HG02571 (cell line): ENCODE measurements at regions not wholly inside any gene's neighbourhood (a gene's known extent, or its start where the extent isn't known, plus 50 kb on each side); places are given as distances from the start of the nearest gene placed in this dataset.
"Not testable (repeated sequence)": the region's sequence is repeated elsewhere in the genome, so short reads cannot be mapped to it uniquely, and the experiment has no call there.

ENCODE experiments used
- ATAC-seq: cut with Tn5 transposase; IDR thresholded peaks from one replicate; pipeline ENCODE4 v1.9.1; 2021; ENCODE audit warnings: mild to moderate bottlenecking, moderate library complexity; ENCODE audit not compliant: unreplicated experiment

GRCh38 chr16:29191636-29192180 is 206.9 kb downstream of the LAT start:
- not testable (repeated sequence) for ATAC-seq

- ATAC-seq: not testable (repeated sequence)
These were observed 205.9 kb downstream of the LAT start for GRCh38 chr16:29190553-29191431.

DNA sequence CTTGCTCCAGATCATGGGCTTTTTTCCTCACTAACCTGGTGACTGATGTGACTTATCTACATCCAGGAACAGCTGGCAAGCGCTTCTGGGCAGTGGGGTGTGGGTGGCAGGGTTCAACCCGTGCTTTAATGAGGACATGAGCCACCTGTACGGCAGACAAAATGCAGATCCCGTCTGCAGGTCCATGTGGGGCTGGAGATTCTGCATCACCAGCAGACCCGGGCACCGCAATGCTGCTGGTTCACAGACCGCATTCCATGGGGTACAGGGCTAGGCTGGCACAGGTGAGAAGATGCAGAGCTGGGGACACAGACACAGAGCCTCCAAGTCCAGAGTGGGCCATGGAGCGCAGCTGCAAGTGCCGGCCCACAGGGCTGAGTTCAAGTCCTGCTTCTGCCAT is 204.0 kb downstream of the LAT start:
- not testable (repeated sequence) for ATAC-seq

- ATAC-seq: not testable (repeated sequence)
These were observed 201.7 kb downstream of the LAT start for GRCh38 chr16:29186306-29187220.

- ATAC-seq: not testable (repeated sequence)
These were observed 201.0 kb downstream of the LAT start for GRCh38 chr16:29185872-29186271.

DNA sequence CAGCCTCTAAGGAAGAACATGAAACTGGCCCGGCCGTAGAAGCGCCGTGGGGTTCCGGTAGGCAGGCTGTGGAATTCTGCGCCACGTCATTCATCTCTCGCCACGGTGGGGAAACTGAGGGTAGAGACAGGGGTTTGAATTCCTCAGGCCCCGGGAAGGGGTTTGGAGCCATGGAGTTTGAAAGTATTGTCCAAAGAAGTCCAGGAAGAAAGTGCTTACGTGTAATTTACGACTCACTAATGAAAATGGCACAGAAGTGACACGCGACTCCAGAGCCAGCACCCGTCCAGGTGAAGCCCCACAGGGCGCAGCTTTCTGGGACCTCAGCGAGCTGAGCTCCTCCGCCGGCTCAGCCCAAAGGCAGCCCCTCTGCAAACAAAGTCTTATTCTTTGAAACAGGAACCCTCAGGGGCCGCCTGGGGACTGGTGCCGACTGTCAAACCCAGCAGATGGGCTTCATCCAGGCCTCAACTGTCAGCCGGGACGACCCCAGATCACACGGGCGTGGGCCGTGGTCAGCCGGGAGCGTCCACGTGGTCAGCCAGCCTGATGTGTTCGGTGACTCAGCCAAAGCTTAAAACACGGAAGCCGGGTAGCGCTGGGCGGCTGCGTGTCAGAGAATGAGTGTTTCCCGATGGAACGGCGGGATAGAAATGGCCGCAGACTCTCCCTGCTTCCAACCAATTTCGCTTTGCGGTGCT is 200.0 kb downstream of the LAT start:
- not testable (repeated sequence) for ATAC-seq

DNA sequence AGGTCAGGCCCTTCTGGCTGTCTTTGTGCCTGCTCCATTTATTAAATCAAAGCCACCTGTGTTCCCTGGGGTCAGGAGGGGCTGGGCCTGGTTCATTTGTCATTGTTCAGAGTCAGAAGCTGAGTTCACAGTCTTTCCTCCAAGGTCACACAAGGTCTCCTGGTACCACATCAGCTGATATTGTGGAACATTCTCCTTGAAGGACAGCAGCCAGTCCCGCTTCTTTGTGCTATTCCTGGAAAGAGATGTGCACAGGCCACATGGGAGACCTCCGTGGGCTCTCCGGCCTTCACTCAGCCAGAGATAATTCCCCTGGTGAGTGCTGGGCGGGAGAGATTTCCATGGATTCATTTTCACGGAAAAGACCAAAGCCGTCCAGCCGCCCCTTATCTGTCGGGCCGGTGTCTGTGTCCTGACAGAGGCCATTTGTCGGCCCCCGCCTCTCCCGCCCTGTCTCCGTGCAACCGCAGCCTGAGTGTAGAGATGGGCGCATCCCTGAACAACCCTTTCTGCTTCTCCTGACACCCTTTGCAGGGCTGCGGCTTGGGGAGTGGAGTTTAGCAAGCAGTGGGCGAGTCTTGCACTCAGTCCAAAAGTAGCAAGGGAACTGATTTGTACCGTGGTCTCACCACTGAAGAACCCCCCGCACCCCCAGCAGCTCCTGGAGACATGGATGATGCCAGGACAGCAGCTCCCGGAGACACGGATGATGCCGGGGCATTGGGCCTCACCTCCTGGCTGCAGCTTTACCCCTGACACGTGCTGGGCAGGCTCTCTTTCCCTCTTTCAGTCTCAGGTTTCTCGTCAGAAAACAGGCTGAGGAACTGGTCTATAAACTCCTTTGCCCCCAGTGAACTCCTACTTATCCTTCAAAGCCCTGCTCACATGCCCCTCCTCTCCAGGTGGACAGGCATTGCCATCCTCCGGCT is 198.4 kb downstream of the LAT start:
- not testable (repeated sequence) for ATAC-seq

DNA sequence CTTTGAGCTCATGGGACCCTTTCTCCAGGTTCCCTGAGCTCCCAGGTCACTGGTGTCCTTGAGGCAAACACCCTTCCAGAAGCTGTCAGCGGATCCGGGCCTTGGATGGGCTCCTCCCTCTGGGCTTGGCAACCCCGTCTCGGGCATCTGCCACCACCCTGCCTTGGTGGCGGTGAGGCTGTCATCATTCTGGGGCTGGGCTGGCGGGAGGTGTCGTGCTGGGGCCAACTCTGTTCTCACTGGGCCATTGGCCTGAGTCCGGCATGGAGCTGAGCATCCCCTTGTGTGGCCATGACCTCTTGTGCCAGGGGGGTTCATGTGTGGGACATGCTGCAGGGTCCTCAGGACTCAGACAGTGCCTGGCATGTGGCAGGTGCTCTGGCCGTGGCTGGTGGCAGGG is 197.6 kb downstream of the LAT start:
- no peak for ATAC-seq

GRCh38 chr16:29181921-29182411 is 197.1 kb downstream of the LAT start:
- ATAC-seq: not testable (repeated sequence)

DNA sequence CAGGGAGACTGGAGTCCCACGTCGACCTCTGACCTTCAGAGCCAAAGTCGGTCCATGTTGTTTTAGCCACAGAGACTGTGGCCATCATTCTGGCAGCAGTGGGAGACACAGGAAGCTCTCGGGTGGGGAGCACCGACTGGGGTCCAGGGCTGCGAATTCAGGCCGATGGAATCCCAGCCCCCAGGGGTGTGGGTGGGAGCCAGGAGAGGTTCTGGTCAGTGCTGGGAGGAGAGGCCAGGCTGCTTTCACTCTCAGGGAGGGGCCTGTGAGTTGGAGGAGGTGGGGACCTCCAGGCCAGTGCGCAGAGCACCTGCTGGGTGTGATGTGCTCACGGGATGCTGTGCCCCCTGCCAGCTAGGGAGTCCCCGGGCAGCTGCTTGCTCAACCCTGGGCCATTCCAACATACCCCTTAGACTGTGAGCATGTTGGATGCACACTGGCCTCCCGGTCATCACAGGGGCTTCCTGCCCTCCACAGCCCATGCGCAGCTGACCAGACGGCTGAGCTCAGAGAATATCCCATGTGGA is 196.5 kb downstream of the LAT start:
- ATAC-seq: not testable (repeated sequence)

DNA sequence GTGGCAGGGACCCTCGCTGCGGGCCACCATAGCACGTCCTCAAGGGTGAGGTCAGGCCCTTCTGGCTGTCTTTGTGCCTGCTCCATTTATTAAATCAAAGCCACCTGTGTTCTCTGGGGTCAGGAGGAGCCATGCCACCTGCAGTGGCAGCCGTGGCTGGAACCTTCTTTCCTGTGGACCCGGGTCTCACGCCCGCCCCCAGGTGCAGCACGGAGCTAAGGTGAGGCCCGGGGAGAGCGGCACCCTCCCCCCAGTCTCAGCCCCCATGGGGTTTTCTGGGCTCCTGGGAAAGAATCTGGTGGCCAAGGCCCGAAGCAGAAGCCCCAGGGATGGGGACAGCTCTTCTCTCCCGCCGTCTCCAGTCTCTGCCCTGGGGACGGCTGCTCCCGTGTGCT is 195.4 kb downstream of the LAT start:
- not testable (repeated sequence) for ATAC-seq

DNA sequence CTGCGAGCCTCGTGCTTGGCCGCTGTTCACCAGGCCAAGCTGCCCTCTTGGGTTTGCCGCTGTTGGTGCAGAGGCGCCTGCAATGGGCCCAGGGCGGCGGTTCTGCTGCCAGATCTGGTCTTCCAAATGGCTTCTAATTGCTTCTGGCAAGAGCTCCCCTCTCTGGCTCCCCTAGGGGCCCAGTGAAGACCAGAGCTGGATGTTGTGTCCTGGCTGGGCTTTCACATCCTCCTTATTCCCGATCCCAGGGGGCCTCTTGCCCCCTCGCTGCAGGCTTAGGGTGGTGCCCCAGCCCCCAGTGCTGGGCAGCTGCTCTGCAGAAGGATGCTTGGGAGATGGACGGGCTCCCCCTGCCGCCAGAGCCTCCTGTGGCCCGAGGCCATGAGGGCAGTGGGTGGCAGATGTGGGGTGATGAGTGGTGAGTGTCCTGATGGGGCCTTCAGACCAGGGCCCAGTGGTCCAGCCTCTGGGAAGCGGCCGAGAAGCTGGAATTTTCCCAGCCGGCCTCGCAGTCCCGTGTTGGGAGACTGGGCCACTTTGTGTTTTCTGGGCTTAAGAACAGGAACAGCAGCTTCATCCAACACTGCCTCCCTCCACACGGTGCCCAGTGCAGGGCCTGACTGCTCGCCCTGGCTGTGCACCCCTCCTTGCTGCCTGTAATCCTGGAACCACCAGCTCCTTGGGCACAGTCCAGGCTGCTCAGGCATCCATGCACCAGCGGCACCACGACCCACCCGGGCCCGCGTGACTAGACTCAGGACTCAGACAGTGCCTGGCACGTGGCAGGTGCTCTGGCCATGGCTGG is 194.8 kb downstream of the LAT start:
- not testable (repeated sequence) for ATAC-seq

DNA sequence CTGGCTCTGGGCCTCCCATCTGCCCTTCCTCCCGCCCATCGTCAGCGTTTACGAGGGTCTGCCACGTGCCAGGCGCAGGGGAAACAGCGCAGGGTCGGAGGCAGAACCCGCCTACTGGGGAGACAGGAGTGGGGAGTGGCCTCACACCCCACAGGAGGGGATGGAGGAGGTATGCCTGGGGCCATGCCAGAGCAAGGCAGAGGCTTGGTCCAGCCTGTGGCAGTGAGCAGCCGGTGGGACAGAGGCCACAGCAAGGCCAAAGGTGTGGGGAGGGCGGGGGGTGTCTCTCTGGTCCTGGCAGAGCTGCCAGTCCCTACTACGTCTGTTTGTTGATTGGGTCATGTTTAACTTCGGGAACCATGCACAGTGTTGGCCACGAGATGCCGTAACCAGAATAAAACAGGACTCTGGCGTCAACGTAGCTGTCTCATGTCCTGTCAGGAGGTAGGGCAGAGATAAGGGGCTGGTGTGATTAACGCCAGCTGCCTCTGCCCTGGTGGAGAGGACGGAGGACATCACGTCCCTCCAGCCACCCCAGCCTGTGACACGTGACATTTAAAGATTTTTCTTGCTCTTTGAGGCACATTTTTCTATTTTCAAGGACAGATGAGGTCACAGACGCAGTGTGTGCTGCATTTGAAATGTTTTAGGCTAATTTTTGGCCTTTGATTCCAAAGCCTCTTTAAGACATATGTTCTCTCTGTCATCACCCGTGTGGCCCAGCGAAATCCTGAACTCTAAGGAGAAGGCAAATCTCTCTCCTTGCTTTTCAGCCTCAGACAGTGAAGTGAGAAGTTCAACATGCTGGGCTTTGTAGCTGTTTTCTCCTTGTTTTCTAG is 193.3 kb downstream of the LAT start:
- ATAC-seq: not testable (repeated sequence)

DNA sequence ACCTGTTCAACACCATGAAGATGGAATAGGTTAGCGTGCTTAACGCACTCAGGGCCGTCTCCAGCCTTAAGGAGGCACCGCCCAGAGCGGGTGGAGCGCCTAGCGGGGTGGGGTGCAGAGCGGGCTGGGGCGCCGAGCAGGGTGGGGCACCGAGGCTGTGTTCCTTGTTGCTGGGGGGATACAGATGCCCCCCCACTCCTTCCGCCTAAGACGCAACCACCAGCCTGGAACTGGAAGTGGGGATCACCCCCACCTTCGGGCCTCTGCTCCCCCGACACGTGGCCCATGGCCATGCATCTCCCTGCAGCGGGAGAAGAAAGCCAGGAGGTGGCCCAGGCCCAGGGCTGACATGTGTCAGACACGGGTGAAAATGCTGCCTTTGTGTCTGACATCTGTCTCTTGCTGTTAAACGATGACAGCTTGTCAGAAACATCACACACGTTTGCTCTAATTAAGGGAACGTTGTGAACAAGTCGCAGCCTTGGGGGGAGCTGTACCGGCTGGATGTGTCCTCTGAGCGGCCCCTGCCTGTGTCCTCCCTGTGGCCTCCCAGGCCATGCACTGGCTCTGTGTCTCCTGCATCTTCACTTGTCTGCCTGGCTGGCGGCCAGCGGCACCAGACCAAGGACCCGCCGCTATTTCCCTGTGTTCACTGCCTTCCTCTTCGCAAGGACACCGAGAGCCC is 192.5 kb downstream of the LAT start:
- not testable (repeated sequence) for ATAC-seq

DNA sequence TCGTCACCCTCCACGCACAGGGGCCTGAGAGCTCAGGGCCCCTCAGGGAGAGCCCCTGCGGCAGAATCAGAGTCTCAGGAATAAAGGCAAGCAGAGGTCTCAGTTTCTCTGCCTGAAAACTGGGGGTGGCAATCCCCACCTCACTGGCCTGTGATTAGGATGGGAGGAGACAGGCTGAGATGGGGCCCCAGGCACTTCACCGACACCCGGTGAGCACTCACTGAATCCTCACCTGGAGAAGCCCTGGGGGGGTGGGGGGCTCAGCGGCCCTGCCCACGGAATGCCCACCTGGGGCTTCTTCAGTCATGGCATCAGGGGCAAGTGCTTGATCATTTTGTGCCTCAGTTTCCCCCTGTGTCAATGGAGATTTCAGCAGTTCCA is 192.0 kb downstream of the LAT start:
- ATAC-seq: not testable (repeated sequence)

DNA sequence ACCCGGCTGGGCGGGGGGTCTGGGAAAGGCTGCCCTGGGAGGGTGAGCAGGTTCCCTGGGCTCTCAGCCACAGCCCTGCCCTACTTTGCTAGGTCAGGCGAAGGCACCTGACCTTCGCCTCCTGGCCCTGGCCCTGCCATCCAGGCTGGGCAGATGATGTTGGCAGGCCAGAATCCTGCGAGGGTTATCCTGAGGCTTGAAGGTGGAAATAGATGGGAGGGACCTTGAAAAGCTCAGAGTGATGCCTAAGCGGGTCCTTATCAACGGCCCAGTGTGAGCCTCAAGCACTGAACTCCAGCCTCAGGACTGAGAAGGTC is 191.3 kb downstream of the LAT start:
- not testable (repeated sequence) for ATAC-seq
